Neural cell (in vitro differentiated cells): ENCODE measurements at regions not wholly inside any gene's neighbourhood (a gene's known extent, or its start where the extent isn't known, plus 50 kb on each side); places are given as distances from the start of the nearest gene placed in this dataset.

Experiments used
- EZH2 ChIP-seq: fragments of 200-600, 300-800 bp; shearing (Covaris generic), sonication (generic); IDR thresholded peaks from 2 replicates; pipeline ENCODE4 v1.6.1; 2014; ENCODE audit warnings: antibody characterized with exemption, low read length, borderline replicate concordance, mild to moderate bottlenecking; ENCODE audit not compliant: insufficient read depth, poor library complexity, severe bottlenecking
- POLR2AphosphoS5 ChIP-seq: IDR thresholded peaks from 2 replicates; pipeline ENCODE4 v1.6.1; 2012
- TAF1 ChIP-seq: IDR thresholded peaks from 2 replicates; pipeline ENCODE4 v1.6.1; 2012; ENCODE audit warnings: low read depth
- TF ChIP-seq, protein P1 (sequence below): fragments of 450-650 bp; IDR thresholded peaks from 2 replicates; pipeline ENCODE4 v1.5.1; 2014; ENCODE audit warnings: antibody characterized with exemption, mild to moderate bottlenecking, moderate library complexity; ENCODE audit not compliant: poor library complexity, severe bottlenecking

DNA sequence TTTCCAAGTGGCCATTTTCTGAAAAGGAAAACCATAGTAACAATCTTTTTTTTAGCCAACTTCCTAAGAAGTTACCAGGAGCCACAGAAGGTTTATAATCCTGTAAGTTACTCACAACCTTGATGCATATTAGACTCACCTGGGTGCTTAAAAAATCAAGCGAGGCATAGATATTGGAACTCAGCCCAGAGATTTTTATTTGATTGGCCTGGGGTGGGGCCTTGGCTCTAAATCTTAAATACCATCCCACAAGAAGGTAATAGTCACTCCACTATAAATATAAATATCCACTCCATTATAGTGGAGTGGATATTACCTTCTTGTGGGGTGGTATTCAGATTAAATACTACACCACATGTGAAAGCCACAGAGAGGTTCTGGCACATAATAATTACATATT is 429.6 kb downstream of the RFC3 start:
- no peak for TF ChIP-seq TAF1
- no peak for TF ChIP-seq EZH2
- TF ChIP-seq, protein P1, sequence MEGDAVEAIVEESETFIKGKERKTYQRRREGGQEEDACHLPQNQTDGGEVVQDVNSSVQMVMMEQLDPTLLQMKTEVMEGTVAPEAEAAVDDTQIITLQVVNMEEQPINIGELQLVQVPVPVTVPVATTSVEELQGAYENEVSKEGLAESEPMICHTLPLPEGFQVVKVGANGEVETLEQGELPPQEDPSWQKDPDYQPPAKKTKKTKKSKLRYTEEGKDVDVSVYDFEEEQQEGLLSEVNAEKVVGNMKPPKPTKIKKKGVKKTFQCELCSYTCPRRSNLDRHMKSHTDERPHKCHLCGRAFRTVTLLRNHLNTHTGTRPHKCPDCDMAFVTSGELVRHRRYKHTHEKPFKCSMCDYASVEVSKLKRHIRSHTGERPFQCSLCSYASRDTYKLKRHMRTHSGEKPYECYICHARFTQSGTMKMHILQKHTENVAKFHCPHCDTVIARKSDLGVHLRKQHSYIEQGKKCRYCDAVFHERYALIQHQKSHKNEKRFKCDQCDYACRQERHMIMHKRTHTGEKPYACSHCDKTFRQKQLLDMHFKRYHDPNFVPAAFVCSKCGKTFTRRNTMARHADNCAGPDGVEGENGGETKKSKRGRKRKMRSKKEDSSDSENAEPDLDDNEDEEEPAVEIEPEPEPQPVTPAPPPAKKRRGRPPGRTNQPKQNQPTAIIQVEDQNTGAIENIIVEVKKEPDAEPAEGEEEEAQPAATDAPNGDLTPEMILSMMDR: no peak
- TF ChIP-seq POLR2AphosphoS5: no peak
